ENCODE measurements at regions not wholly inside any gene's neighbourhood (a gene's known extent, or its start where the extent isn't known, plus 50 kb on each side); places are given as distances from the start of the nearest gene placed in this dataset.

- H3K4me1 Mint-ChIP-seq, result peaks cover 4% of the 10 kb centered on the region
- no peak overlapping the region for H2AFZ ChIP-seq (ENCODE audit: insufficient read depth, low read depth, low read length, poor library complexity, severe bottlenecking)
- no peak overlapping the region for H3K4me3 Mint-ChIP-seq
- H3K4me3 ChIP-seq (replicated peaks in 1 of 3; ENCODE audit: low read depth in 2 of 3, low read length in 3 of 3), result no peak overlapping the region
- DNase-seq, result no peak
- no peaks in the 10 kb centered on the region for H3K27me3 Mint-ChIP-seq (ENCODE audit: low read depth in 3 of 3)
- intact Hi-C loops (cut with micrococcal nuclease), result no loop called here
- H3K79me2 ChIP-seq (ENCODE audit: insufficient read depth, low read length), result no peaks in the 10 kb centered on the region
- TF ChIP-seq CTCF (IDR thresholded peaks at IDR 0.05), result no peak
- H3K4me1 ChIP-seq (ENCODE audit: control insufficient read depth in 1 of 2, insufficient read depth in 2 of 2, low read length in 2 of 2), result no peaks in the 10 kb centered on the region
- no peak overlapping the region for H3K4me2 ChIP-seq (replicated peaks; ENCODE audit: extremely low read depth, low read length, poor library complexity, severe bottlenecking)
- no peak overlapping the region for H3K9ac ChIP-seq (ENCODE audit: insufficient read depth, low read length, poor library complexity, severe bottlenecking)
- H3K36me3 ChIP-seq (replicated peaks in 1 of 2; ENCODE audit: control insufficient read depth in 1 of 2, insufficient read depth in 2 of 2, low read length in 2 of 2), result no peaks in the 10 kb centered on the region
- no peak overlapping the region for H3K27ac ChIP-seq (ENCODE audit: low read depth in 1 of 2, low read length in 2 of 2)
- peaks cover 0 to 12% (median 3%) of the 10 kb centered on the region in 7 donors for H3K9me3 Mint-ChIP-seq
- no peak overlapping the region for H3K27ac Mint-ChIP-seq
- H3K9me3 ChIP-seq (replicated peaks in 1 of 2; ENCODE audit: control insufficient read depth in 1 of 2, insufficient read depth in 1 of 2, low read length in 2 of 2), result no peaks in the 10 kb centered on the region
- H4K20me1 ChIP-seq (ENCODE audit: insufficient read depth, low read length), result no peaks in the 10 kb centered on the region
- no peaks in the 10 kb centered on the region for H3K36me3 Mint-ChIP-seq
- H3K27me3 ChIP-seq (ENCODE audit: control insufficient read depth in 2 of 2, insufficient read depth in 2 of 2, low read length in 2 of 2), result no peaks in the 10 kb centered on the region
These were observed 129.7 kb downstream of the SAMD9 start for GRCh38 chr7:92988051-92988450.

- Mint-ChIP-seq H3K36me3 (no peaks in the 10 kb centered on the region), H3K4me1 (peaks cover 4% of the 10 kb centered on the region), H3K27me3 (ENCODE audit: low read depth in 3 of 3) (no peaks in the 10 kb centered on the region), H3K9me3 (peaks cover 0 to 12% (median 3%) of the 10 kb centered on the region in 7 donors), H3K27ac (no peak overlapping the region), H3K4me3 (no peak overlapping the region)
- H3K27me3 ChIP-seq (ENCODE audit: control insufficient read depth in 2 of 2, insufficient read depth in 2 of 2, low read length in 2 of 2), result no peaks in the 10 kb centered on the region
- TF ChIP-seq CTCF (IDR thresholded peaks at IDR 0.05), result no peak
- H3K36me3 ChIP-seq (replicated peaks in 1 of 2; ENCODE audit: control insufficient read depth in 1 of 2, insufficient read depth in 2 of 2, low read length in 2 of 2), result no peaks in the 10 kb centered on the region
- no peaks in the 10 kb centered on the region for H3K9me3 ChIP-seq (replicated peaks in 1 of 2; ENCODE audit: control insufficient read depth in 1 of 2, insufficient read depth in 1 of 2, low read length in 2 of 2)
- no peaks in the 10 kb centered on the region for H3K4me1 ChIP-seq (ENCODE audit: control insufficient read depth in 1 of 2, insufficient read depth in 2 of 2, low read length in 2 of 2)
- H4K20me1 ChIP-seq (ENCODE audit: insufficient read depth, low read length), result no peaks in the 10 kb centered on the region
- H3K79me2 ChIP-seq (ENCODE audit: insufficient read depth, low read length), result no peaks in the 10 kb centered on the region
- H3K9ac ChIP-seq (ENCODE audit: insufficient read depth, low read length, poor library complexity, severe bottlenecking), result no peak overlapping the region
- DNase-seq, result no peak
- H2AFZ ChIP-seq (ENCODE audit: insufficient read depth, low read depth, low read length, poor library complexity, severe bottlenecking), result no peak overlapping the region
- WGBS (ENCODE audit: insufficient coverage), result no CpG with 5 or more reads among the region's 3 CpGs
- no peak overlapping the region for H3K4me2 ChIP-seq (replicated peaks; ENCODE audit: extremely low read depth, low read length, poor library complexity, severe bottlenecking)
- no peak overlapping the region for H3K27ac ChIP-seq (ENCODE audit: low read depth in 1 of 2, low read length in 2 of 2)
- intact Hi-C loops (cut with micrococcal nuclease), result no loop called here
- no peak overlapping the region for H3K4me3 ChIP-seq (replicated peaks in 1 of 3; ENCODE audit: low read depth in 2 of 3, low read length in 3 of 3)
These were observed 130.2 kb downstream of the SAMD9 start for GRCh38 chr7:92987538-92987937.

Measured in CD14-positive monocyte (primary cell).